H9 (cell line): ENCODE measurements at regions not wholly inside any gene's neighbourhood (a gene's known extent, or its start where the extent isn't known, plus 50 kb on each side); places are given as distances from the start of the nearest gene placed in this dataset.

Experiments
- DNase-seq: peaks from one replicate; pipeline ENCODE4 v3.0.0-alpha.2; 2017
- H2AFZ ChIP-seq: one replicate; pipeline ENCODE4 v1.6.1; 2013; ENCODE audit warnings: mild to moderate bottlenecking, low read length, control low read depth, moderate library complexity
- H2AK5ac ChIP-seq: 2 replicates; pipeline ENCODE4 v1.6.1; 2013; ENCODE audit warnings: low read length, control low read depth, mixed read lengths; ENCODE audit not compliant: insufficient read length
- H2BK120ac ChIP-seq: one replicate; pipeline ENCODE4 v1.6.1; 2013; ENCODE audit warnings: low read depth, mild to moderate bottlenecking, low read length, control low read depth, inconsistent platforms; ENCODE audit not compliant: poor library complexity, severe bottlenecking
- H2BK12ac ChIP-seq: 2 replicates; pipeline ENCODE4 v1.6.1; 2013; ENCODE audit warnings: low read length, control low read depth, mixed read lengths, low read depth; ENCODE audit not compliant: insufficient read length
- H2BK15ac ChIP-seq: 2 replicates; pipeline ENCODE4 v1.6.1; 2013; ENCODE audit warnings: low read depth, low read length, control low read depth
- H2BK20ac ChIP-seq: one replicate; pipeline ENCODE4 v1.6.1; 2013; ENCODE audit warnings: low read depth, mild to moderate bottlenecking, low read length, control low read depth, inconsistent platforms; ENCODE audit not compliant: poor library complexity, severe bottlenecking
- H2BK5ac ChIP-seq: 2 replicates; pipeline ENCODE4 v1.6.1; 2013; ENCODE audit warnings: low read length, control low read depth, mixed read lengths; ENCODE audit not compliant: insufficient read length
- H3K14ac ChIP-seq: 2 replicates; pipeline ENCODE4 v1.6.1; 2013; ENCODE audit warnings: low read length, control low read depth; ENCODE audit not compliant: insufficient read depth
- H3K18ac ChIP-seq: 2 replicates; pipeline ENCODE4 v1.6.1; 2013; ENCODE audit warnings: low read depth, mild to moderate bottlenecking, mixed read lengths, low read length, control low read depth; ENCODE audit not compliant: insufficient read length
- H3K23ac ChIP-seq: 2 replicates; pipeline ENCODE4 v1.6.1; 2013; ENCODE audit warnings: low read length, control low read depth, mixed read lengths, low read depth; ENCODE audit not compliant: insufficient read length
- H3K23me2 ChIP-seq: 2 replicates; pipeline ENCODE4 v1.6.1; 2013; ENCODE audit warnings: low read depth, mild to moderate bottlenecking, mixed read lengths, low read length, control low read depth; ENCODE audit not compliant: insufficient read length, poor library complexity, severe bottlenecking
- H3K27ac ChIP-seq: 2 replicates; pipeline ENCODE4 v1.5.1; 2013; ENCODE audit warnings: low read length, control low read depth, mixed read lengths, low read depth; ENCODE audit not compliant: insufficient read length
- H3K27me3 ChIP-seq: 2 replicates; pipeline ENCODE4 v1.6.1; 2013; ENCODE audit warnings: low read length, control low read depth, inconsistent platforms; ENCODE audit not compliant: insufficient read depth
- H3K4ac ChIP-seq: 2 replicates; pipeline ENCODE4 v1.6.1; 2013; ENCODE audit warnings: low read depth, mild to moderate bottlenecking, control low read depth, inconsistent platforms, low read length, moderate library complexity
- H3K4me1 ChIP-seq: 2 replicates; pipeline ENCODE4 v1.6.1; 2013; ENCODE audit warnings: low read length, control low read depth, inconsistent platforms; ENCODE audit not compliant: insufficient read depth
- H3K4me2 ChIP-seq: 2 replicates; pipeline ENCODE4 v1.6.1; 2013; ENCODE audit warnings: low read length, control low read depth, mixed read lengths; ENCODE audit not compliant: insufficient read length, insufficient read depth
- H3K56ac ChIP-seq: 2 replicates; pipeline ENCODE4 v1.6.1; 2013; ENCODE audit warnings: low read depth, mild to moderate bottlenecking, mixed read lengths, low read length, control low read depth; ENCODE audit not compliant: insufficient read length
- H3K79me1 ChIP-seq: 2 replicates; pipeline ENCODE4 v1.6.1; 2013; ENCODE audit warnings: low read depth, mild to moderate bottlenecking, moderate library complexity, low read length, control low read depth, inconsistent platforms; ENCODE audit not compliant: insufficient read depth, poor library complexity, severe bottlenecking
- H3K79me2 ChIP-seq: 2 replicates; pipeline ENCODE4 v1.6.1; 2013; ENCODE audit warnings: low read length, control low read depth, inconsistent platforms; ENCODE audit not compliant: insufficient read depth
- H3K9ac ChIP-seq: 2 replicates; pipeline ENCODE4 v1.6.1; 2013; ENCODE audit warnings: low read length, control low read depth, mixed read lengths; ENCODE audit not compliant: insufficient read length; ENCODE audit errors: extremely low read depth
- H3K9me3 ChIP-seq: one replicate; pipeline ENCODE4 v1.6.1; 2013; ENCODE audit warnings: low read depth, low read length, inconsistent platforms; ENCODE audit not compliant: control insufficient read depth
- H3T11ph ChIP-seq: one replicate; pipeline ENCODE4 v1.6.1; 2013; ENCODE audit warnings: mild to moderate bottlenecking, low read length, control low read depth, inconsistent platforms
- H4K20me1 ChIP-seq: one replicate; pipeline ENCODE4 v1.6.1; 2013; ENCODE audit not compliant: control insufficient read depth, insufficient read length, insufficient read depth
- H4K5ac ChIP-seq: 2 replicates; pipeline ENCODE4 v1.6.1; 2013; ENCODE audit warnings: low read depth, mild to moderate bottlenecking, mixed read lengths, low read length, control low read depth; ENCODE audit not compliant: insufficient read length
- H4K8ac ChIP-seq: replicated peaks from 2 replicates; pipeline ENCODE4 v1.6.1; 2013; ENCODE audit warnings: low read length, control low read depth, mixed read lengths, low read depth; ENCODE audit not compliant: insufficient read length
- H4K91ac ChIP-seq: 2 replicates; pipeline ENCODE4 v1.6.1; 2013; ENCODE audit warnings: low read depth, mild to moderate bottlenecking, moderate library complexity, mixed read lengths, low read length, control low read depth; ENCODE audit not compliant: insufficient read length
- H3K27ac Mint-ChIP-seq, 3 experiments: 2 replicates in 2 of 3; 3 replicates in 1 of 3; pipeline ENCODE4 v1.8.0; 2020 to 2021; ENCODE audit warnings: mixed read lengths in 3 of 3, mild to moderate bottlenecking in 1 of 3, moderate library complexity in 1 of 3
- H3K27me3 Mint-ChIP-seq: 2 replicates; pipeline ENCODE4 v1.8.0; 2021; ENCODE audit warnings: low read depth, mild to moderate bottlenecking, moderate library complexity, mixed read lengths
- H3K36me3 Mint-ChIP-seq, 3 experiments: 2 replicates in 2 of 3; 3 replicates in 1 of 3; pipeline ENCODE4 v1.8.0; 2020 to 2021; ENCODE audit warnings: low read depth in 3 of 3, mixed read lengths in 3 of 3; ENCODE audit not compliant: insufficient read depth in 1 of 3
- H3K4me1 Mint-ChIP-seq, 2 experiments: 2 replicates each; pipeline ENCODE4 v1.8.0; 2020; ENCODE audit warnings: mixed read lengths in 2 of 2
- H3K4me3 Mint-ChIP-seq, 2 experiments: 2 replicates in 1 of 2; 3 replicates in 1 of 2; pipeline ENCODE4 v1.8.0; 2020 to 2021; ENCODE audit warnings: mild to moderate bottlenecking in 2 of 2, mixed read lengths in 2 of 2, moderate library complexity in 1 of 2
- H3K9me3 Mint-ChIP-seq, 2 experiments: 2 replicates in 1 of 2; 3 replicates in 1 of 2; pipeline ENCODE4 v1.8.0; 2020; ENCODE audit warnings: mild to moderate bottlenecking in 2 of 2, mixed read lengths in 2 of 2, moderate library complexity in 1 of 2
- CTCF ChIP-seq: fragments of 200-600 bp; sonication (generic); conservative IDR thresholded peaks from 3 replicates; pipeline ENCODE4 v1.8.0; 2021; ENCODE audit warnings: antibody characterized with exemption, mild to moderate bottlenecking
- WGBS: extraction: QIAGEN DNeasy Blood & Tissue Kit; methylation state at CpG from one replicate; pipeline ENCODE4 v1.1.7; 2013; ENCODE audit warnings: missing lambda C conversion rate, low lambda C conversion rate, mixed read lengths; ENCODE audit not compliant: insufficient read length; ENCODE audit errors: extremely low coverage; 5-methylcytosine and 5-hydroxymethylcytosine counted together

DNA sequence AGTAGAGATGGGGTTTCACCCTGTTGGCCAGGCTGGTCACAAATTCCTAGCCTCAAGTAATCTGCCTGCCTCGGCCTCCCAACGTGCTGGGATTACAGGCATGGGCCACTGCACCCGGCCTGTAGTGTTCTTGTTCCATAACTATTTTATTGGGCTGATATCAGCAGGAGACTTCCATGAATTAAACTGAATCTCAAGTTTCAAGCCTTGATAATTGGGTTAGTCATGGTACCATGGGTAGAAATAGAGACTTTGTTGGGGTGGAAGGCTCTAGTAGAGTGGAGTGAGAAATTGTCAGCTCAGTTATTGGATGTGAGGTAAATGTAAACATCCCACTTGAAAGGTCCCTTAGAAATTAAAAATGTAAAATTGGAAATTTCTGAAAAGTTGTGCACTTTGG is 419.1 kb downstream of the ADGRL2 start:
- no peak overlapping the region for H3K18ac ChIP-seq

More for the DNA sequence above, 419.1 kb downstream of the ADGRL2 start:
- H2AFZ ChIP-seq, result no peak overlapping the region
- no peaks in the 10 kb centered on the region for H3K79me1 ChIP-seq
- WGBS, result no CpG with 5 or more reads among the region's 3 CpGs
- no peak overlapping the region for H2BK120ac ChIP-seq
- H4K5ac ChIP-seq, result no peak overlapping the region
- H4K91ac ChIP-seq, result no peak overlapping the region
- H4K8ac ChIP-seq, result no peak overlapping the region
- H4K20me1 ChIP-seq, result no peaks in the 10 kb centered on the region
- no peak overlapping the region for H3K4me2 ChIP-seq
- H3K4ac ChIP-seq, result no peak overlapping the region
- no peaks in the 10 kb centered on the region for H3K36me3 Mint-ChIP-seq
- H2BK15ac ChIP-seq, result no peak overlapping the region
- H3K27ac Mint-ChIP-seq, result no peak overlapping the region
- no peak overlapping the region for H2AK5ac ChIP-seq
- no peaks in the 10 kb centered on the region for H3K27me3 ChIP-seq
- H3K9ac ChIP-seq, result no peak overlapping the region
- no peaks in the 10 kb centered on the region; the same call in 1 of the 2 replicates for H3K27me3 Mint-ChIP-seq
- H2BK12ac ChIP-seq, result no peak overlapping the region
- no peak overlapping the region for H3K14ac ChIP-seq
- H3K23me2 ChIP-seq, result no peaks in the 10 kb centered on the region
- no peak for TF ChIP-seq CTCF
- no peak overlapping the region for H3K56ac ChIP-seq
- H3K9me3 ChIP-seq, result no peaks in the 10 kb centered on the region
- no peak overlapping the region for H2BK5ac ChIP-seq
- no peaks in the 10 kb centered on the region for H3K4me1 ChIP-seq
- no peak overlapping the region for H2BK20ac ChIP-seq
- no peak for DNase-seq
- H3K27ac ChIP-seq, result no peak overlapping the region
- H3T11ph ChIP-seq, result no peak overlapping the region
- H3K9me3 Mint-ChIP-seq, result no peaks in the 10 kb centered on the region
- H3K23ac ChIP-seq, result no peak overlapping the region
- peaks cover 6 to 11% of the 10 kb centered on the region in 2 experiments for H3K4me1 Mint-ChIP-seq
- no peak overlapping the region for H3K4me3 Mint-ChIP-seq
- no peaks in the 10 kb centered on the region for H3K79me2 ChIP-seq
